GDM1 (cell line): ENCODE measurements at regions not wholly inside any gene's neighbourhood (a gene's known extent, or its start where the extent isn't known, plus 50 kb on each side); places are given as distances from the start of the nearest gene placed in this dataset.
"Not testable (repeated sequence)": the region's sequence is repeated elsewhere in the genome, so short reads cannot be mapped to it uniquely, and the experiment has no call there.

Source experiments
- DNase-seq: peaks from one replicate; lab custom pipeline; 2025; lab: John Stamatoyannopoulos, UW

GRCh38 chr7:13793926-13794325 is 195.5 kb downstream of the ETV1 start:
- DNase-seq, result no peak

- DNase-seq, result no peak
Observed at GRCh38 chr7:13794581-13794980, 194.9 kb downstream of the ETV1 start.

- no peak for DNase-seq
Observed at GRCh38 chr7:13797545-13797944, 191.9 kb downstream of the ETV1 start.

GRCh38 chr7:13800694-13801448 is 188.6 kb downstream of the ETV1 start:
- DNase-seq, result no peak

- no peak for DNase-seq
Observed at GRCh38 chr7:13801669-13802068, 187.8 kb downstream of the ETV1 start.

GRCh38 chr7:13802651-13803050 is 186.8 kb downstream of the ETV1 start:
- no peak for DNase-seq

GRCh38 chr7:13803134-13803533 is 186.3 kb downstream of the ETV1 start:
- no peak for DNase-seq

GRCh38 chr7:13806089-13806867 is 183.2 kb downstream of the ETV1 start:
- DNase-seq, result not testable (repeated sequence)

GRCh38 chr7:13817230-13817629 is 172.2 kb downstream of the ETV1 start:
- not testable (repeated sequence) for DNase-seq

- DNase-seq, result no peak
Observed at GRCh38 chr7:13821152-13821787, 168.2 kb downstream of the ETV1 start.

- no peak for DNase-seq
Observed at GRCh38 chr7:13822678-13823077, 166.8 kb downstream of the ETV1 start.

- no peak for DNase-seq
Observed at GRCh38 chr7:13826752-13827151, 162.7 kb downstream of the ETV1 start.

- DNase-seq, result no peak
Observed at GRCh38 chr7:13827716-13828115, 161.8 kb downstream of the ETV1 start.

- no peak for DNase-seq
Observed at GRCh38 chr7:13829231-13829630, 160.2 kb downstream of the ETV1 start.

- DNase-seq, result no peak
Observed at GRCh38 chr7:13829914-13830900, 159.3 kb downstream of the ETV1 start.

- DNase-seq, result no peak
Observed at GRCh38 chr7:13832346-13832745, 157.1 kb downstream of the ETV1 start.

GRCh38 chr7:13834328-13834761 is 155.1 kb downstream of the ETV1 start:
- no peak for DNase-seq

GRCh38 chr7:13835442-13835841 is 154.0 kb downstream of the ETV1 start:
- DNase-seq, result no peak

GRCh38 chr7:13839063-13839462 is 150.4 kb downstream of the ETV1 start:
- no peak for DNase-seq
